ENCODE measurements at regions not wholly inside any gene's neighbourhood (a gene's known extent, or its start where the extent isn't known, plus 50 kb on each side); places are given as distances from the start of the nearest gene placed in this dataset.

- Histone ChIP-seq H3K9ac (ENCODE audit: low read depth, low read length, poor library complexity, severe bottlenecking) (no peak overlapping the region), H2AFZ (ENCODE audit: low read length) (no peak overlapping the region), H3K4me1 (ENCODE audit: insufficient read depth, low read length, poor library complexity, severe bottlenecking) (no peaks in the 10 kb centered on the region), H3K9me2 (replicated peaks; ENCODE audit: low read depth, low read length) (no peaks in the 10 kb centered on the region), H3K36me3 (ENCODE audit: insufficient read depth, low read length) (no peaks in the 10 kb centered on the region), H3K4me2 (ENCODE audit: low read depth, low read length, poor library complexity, severe bottlenecking) (no peak overlapping the region), H3K27me3 (ENCODE audit: insufficient read depth, low read length, poor library complexity, severe bottlenecking) (no peaks in the 10 kb centered on the region), H3F3A (ENCODE audit: low read depth) (no peaks in the 10 kb centered on the region), H4K20me1 (ENCODE audit: insufficient read depth, low read length, poor library complexity, severe bottlenecking) (no peaks in the 10 kb centered on the region), H3K9me3 (ENCODE audit: insufficient read depth, low read depth, low read length) (no peaks in the 10 kb centered on the region), H3K79me2 (ENCODE audit: insufficient read depth, low read length) (no peaks in the 10 kb centered on the region), H3K4me3 (ENCODE audit: low read length, poor library complexity, severe bottlenecking) (no peak overlapping the region)
- no peak for TF ChIP-seq EZH2phosphoT487 (IDR thresholded peaks at IDR 0.05; ENCODE audit: borderline replicate concordance)
- TF ChIP-seq CTCF (conservative IDR thresholded peaks at IDR 0.05; ENCODE audit: low read length) = no peak
Measured at GRCh38 chr12:34107016-34107415, 84.7 kb downstream of the ALG10 start.

- H3K27me3 ChIP-seq (ENCODE audit: insufficient read depth, low read length, poor library complexity, severe bottlenecking) = no peaks in the 10 kb centered on the region
- no peak overlapping the region for H2AFZ ChIP-seq (ENCODE audit: low read length)
- H3K4me3 ChIP-seq (ENCODE audit: low read length, poor library complexity, severe bottlenecking) = no peak overlapping the region
Measured at GRCh38 chr12:34107781-34108404, 85.6 kb downstream of the ALG10 start.

GRCh38 chr12:34108405-34108803 is 86.1 kb downstream of the ALG10 start:
- H3F3A ChIP-seq (ENCODE audit: low read depth) = no peaks in the 10 kb centered on the region
- TF ChIP-seq CTCF (conservative IDR thresholded peaks at IDR 0.05; ENCODE audit: low read length) (no peak), EZH2phosphoT487 (IDR thresholded peaks at IDR 0.05; ENCODE audit: borderline replicate concordance) (no peak)
- no peak overlapping the region for H3K9ac ChIP-seq (ENCODE audit: low read depth, low read length, poor library complexity, severe bottlenecking)
- no peaks in the 10 kb centered on the region for H3K9me2 ChIP-seq (replicated peaks; ENCODE audit: low read depth, low read length)
- H3K4me2 ChIP-seq (ENCODE audit: low read depth, low read length, poor library complexity, severe bottlenecking) = no peak overlapping the region
- no peaks in the 10 kb centered on the region for H3K9me3 ChIP-seq (ENCODE audit: insufficient read depth, low read depth, low read length)
- H4K20me1 ChIP-seq (ENCODE audit: insufficient read depth, low read length, poor library complexity, severe bottlenecking) = no peaks in the 10 kb centered on the region
- no peak overlapping the region for H2AFZ ChIP-seq (ENCODE audit: low read length)
- H3K4me1 ChIP-seq (ENCODE audit: insufficient read depth, low read length, poor library complexity, severe bottlenecking) = no peaks in the 10 kb centered on the region
- no peaks in the 10 kb centered on the region for H3K79me2 ChIP-seq (ENCODE audit: insufficient read depth, low read length)
- no peaks in the 10 kb centered on the region for H3K36me3 ChIP-seq (ENCODE audit: insufficient read depth, low read length)
- H3K27me3 ChIP-seq (ENCODE audit: insufficient read depth, low read length, poor library complexity, severe bottlenecking) = no peaks in the 10 kb centered on the region
- H3K4me3 ChIP-seq (ENCODE audit: low read length, poor library complexity, severe bottlenecking) = no peak overlapping the region

More at GRCh38 chr12:34107781-34108404, 85.6 kb downstream of the ALG10 start:
- no peak overlapping the region for H3K4me2 ChIP-seq (ENCODE audit: low read depth, low read length, poor library complexity, severe bottlenecking)
- H3K9ac ChIP-seq (ENCODE audit: low read depth, low read length, poor library complexity, severe bottlenecking) = no peak overlapping the region
- no peak for TF ChIP-seq EZH2phosphoT487 (IDR thresholded peaks at IDR 0.05; ENCODE audit: borderline replicate concordance)
- no peak for TF ChIP-seq CTCF (conservative IDR thresholded peaks at IDR 0.05; ENCODE audit: low read length)
- H3F3A ChIP-seq (ENCODE audit: low read depth) = no peaks in the 10 kb centered on the region
- H4K20me1 ChIP-seq (ENCODE audit: insufficient read depth, low read length, poor library complexity, severe bottlenecking) = no peaks in the 10 kb centered on the region
- H3K79me2 ChIP-seq (ENCODE audit: insufficient read depth, low read length) = no peaks in the 10 kb centered on the region
- no peaks in the 10 kb centered on the region for H3K9me3 ChIP-seq (ENCODE audit: insufficient read depth, low read depth, low read length)
- H3K36me3 ChIP-seq (ENCODE audit: insufficient read depth, low read length) = no peaks in the 10 kb centered on the region
- no peaks in the 10 kb centered on the region for H3K4me1 ChIP-seq (ENCODE audit: insufficient read depth, low read length, poor library complexity, severe bottlenecking)
- H3K9me2 ChIP-seq (replicated peaks; ENCODE audit: low read depth, low read length) = no peaks in the 10 kb centered on the region

All from Loucy (cell line).